GM21447 (cell line): ENCODE measurements at regions not wholly inside any gene's neighbourhood (a gene's known extent, or its start where the extent isn't known, plus 50 kb on each side); places are given as distances from the start of the nearest gene placed in this dataset.

ENCODE experiments used
- ATAC-seq: cut with Tn5 transposase; IDR thresholded peaks from one replicate; pipeline ENCODE4 v1.9.1; 2021; ENCODE audit not compliant: unreplicated experiment

DNA sequence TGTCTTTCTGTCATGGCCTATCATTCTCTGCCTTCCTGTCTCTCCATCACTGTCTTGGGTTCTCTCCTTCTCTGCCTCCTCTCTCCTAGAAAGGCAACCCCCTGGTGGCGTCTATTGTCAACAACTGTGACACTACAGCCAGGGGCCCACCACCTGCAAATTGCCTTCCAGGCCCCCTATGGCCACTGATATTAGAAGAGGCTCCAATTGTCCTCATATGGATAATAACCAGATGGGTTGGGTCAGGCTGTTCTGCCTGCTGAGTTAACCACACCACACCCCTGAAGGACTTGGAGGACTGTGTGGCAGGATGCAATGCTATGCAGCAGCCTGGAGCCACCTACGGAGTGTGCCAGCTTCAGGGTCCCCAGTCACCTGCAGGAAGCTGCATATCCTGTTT lies 665.0 kb downstream of the NTRK3 start:
- no peak for ATAC-seq

DNA sequence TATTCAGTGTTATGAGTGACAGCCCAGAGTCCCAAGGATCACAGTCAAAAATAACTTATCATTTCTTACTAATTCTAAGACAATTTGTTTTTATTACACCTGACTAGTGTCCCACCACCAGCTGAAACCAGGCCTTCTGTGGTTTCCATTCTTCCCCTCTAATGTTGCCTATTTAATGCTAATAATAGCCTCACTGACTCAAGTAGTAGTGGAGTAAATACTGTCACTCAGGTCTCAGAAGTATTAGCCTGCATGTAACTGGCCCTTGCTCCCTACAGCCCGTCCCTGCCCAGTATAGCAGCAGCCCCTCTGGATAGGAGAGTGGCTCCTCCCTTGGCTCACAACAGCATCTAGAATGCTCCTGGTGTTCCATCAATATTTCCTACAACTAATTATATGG lies 665.5 kb downstream of the NTRK3 start:
- no peak for ATAC-seq

DNA sequence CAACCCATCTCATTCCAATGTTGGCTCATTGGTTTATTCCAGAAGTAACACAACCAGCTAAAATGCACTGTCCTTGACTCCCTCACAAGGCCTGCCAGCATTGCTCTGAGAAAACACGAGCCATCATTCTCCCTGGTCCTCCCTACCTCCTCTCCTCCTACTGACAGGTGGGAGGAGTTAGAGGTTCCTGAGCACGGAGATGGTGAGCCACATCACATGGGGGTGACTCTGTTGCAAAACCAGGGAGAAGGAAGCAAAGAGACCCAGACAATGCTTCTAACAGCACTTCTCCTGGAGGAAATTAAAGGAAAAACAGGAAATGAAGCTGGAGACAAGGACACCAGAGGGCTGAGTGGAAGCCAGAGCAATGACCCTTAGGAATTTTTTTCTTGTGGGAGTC lies 667.4 kb downstream of the NTRK3 start:
- no peak for ATAC-seq

DNA sequence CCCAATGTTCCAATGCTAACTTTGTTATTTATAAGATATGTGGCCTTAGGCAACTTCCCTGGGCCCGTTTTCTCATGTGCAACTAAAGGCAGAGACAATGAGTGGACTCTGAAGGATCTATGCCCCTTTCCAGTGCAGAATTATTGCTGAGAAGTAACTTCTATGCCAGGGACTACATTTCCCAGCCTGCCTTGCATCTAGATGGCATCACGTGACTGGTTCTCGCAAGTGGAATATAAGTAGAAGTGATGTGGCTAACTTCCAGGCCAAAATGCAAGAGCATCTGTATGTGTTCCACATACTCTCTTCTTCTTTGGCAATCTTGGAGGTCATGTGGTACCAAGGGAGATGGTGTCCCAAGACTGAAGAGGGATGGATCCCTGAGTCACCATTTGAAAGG lies 674.4 kb downstream of the NTRK3 start:
- ATAC-seq: no peak

DNA sequence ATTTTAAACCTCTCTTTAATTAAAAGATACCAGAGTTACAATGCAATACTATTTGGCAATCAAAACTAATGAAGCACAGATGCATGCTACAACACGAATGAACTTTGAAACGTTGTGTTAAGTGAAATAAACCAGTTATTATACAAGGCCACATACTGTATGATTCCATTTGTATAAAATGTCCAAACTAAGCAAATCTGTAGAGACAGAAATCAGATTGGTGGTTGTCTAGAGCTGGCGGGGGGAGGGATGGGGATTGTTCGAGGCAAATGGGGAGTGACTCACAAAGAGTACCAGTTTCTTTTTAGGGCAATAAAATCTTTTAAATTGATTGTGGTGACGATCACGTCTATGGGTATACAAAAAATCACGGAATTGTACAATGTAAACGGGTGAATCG lies 677.0 kb downstream of the NTRK3 start:
- no peak for ATAC-seq

DNA sequence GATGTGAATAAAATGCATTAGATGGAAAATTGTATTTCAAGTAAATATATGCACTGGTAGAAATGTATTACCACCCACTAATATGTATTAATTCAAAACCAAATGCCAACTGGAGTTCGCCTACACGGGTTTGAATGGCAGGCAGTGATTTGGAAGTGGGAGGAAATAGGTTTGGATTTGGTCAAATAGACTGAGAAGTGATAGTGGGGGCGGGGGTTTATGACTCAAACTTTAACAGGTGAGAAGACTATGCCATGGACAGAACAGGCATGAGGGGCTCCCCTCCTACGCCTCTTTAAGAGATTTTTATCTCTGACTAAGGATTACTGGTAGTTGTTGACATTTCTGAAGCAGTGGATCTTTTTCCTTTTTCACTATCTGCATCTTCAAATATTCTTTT lies 677.8 kb downstream of the NTRK3 start:
- no peak for ATAC-seq

DNA sequence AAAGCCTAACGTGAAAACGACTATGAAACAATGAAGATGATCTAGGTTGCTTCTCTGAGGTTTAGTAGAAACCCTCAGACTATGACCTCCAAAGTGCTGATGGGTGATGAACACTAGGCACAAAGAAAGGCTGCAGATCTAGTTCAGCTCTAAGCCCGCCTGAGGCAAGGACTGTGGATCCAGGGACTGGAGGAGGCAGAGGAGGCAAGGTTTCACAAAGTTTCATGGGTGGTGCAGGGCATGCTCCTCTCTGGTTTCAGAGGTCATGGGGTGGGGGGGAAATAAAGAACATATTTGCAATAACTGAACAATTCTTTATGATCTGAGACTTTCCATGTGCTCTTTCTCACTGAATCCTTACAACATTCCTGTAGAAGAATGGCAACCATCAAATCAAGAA lies 679.2 kb downstream of the NTRK3 start:
- no peak for ATAC-seq

DNA sequence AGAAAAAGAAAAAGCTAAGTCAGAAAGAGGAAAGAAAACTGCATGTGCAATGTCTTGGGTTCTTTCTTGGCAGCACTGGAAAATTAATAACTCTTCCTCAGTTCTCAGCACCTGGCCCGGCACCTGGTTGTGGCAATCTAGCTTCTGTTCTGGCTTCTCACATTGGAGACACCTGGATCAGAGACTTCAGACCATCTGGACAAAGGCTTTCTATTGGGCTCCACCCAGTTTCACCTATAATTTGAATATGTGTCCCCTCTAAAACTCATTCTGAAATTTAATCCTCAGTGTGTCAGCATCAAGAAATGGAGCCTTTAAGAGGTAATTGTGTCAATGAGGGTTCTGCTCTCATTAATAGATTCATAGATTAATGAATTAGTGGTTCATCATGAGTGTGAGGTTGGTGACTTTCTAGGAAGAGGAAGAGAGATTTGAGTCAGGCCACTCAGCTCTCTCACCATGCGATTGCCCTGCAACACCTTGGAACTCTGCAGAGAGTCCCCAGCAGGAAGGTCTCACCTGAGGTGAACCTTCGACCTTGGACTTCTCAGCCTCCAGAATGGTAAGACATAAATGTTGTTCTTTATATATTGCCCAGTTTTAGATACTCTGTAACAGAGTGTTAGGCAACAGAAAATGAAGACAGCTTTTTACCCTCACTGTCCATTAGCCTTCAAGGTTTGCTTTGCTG lies 679.9 kb downstream of the NTRK3 start:
- ATAC-seq: no peak

DNA sequence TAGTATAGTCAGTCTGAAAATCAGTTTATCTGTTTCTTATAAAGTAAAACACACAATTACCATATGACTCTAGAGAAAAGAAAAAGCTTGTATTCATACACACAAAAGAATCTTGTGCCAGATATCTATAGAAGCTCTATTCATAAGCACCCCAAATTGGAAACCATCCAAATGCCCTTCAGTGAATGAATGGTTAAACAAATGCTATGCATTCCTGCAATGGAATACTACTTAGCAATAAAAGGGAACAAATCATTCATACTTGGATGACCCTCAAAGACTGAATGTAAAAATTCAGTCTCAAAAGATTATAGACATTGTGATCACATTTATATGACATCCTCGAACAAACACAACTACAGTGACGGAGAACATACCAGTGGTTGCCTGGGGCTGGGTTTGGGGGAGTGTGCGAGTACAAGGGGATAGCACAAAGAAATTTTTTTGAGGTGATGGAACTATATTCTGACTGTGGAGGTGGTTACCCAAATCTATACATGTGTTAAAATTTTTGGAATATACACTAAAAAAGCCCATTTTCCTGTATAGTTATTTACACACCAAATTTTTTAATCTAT lies 680.6 kb downstream of the NTRK3 start:
- no peak for ATAC-seq

DNA sequence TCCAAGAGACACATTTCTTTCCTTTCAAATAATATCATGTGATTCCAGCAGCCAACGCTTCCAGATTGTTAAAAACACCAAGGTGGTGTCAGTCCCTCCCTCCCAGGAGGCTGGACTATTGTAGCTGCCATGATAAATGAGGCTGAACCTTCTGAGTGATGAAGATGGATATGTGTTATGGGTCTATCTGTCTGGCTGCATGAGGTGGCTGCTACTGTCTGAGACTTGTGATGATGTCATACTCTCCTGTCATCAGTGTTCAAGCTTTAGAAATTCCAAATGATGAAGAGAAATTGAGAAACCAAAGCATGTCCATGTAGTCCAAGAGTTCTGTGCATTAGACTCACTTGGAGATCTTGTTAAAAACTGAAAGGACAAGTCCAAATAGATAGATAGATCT lies 683.0 kb downstream of the NTRK3 start:
- ATAC-seq: no peak

DNA sequence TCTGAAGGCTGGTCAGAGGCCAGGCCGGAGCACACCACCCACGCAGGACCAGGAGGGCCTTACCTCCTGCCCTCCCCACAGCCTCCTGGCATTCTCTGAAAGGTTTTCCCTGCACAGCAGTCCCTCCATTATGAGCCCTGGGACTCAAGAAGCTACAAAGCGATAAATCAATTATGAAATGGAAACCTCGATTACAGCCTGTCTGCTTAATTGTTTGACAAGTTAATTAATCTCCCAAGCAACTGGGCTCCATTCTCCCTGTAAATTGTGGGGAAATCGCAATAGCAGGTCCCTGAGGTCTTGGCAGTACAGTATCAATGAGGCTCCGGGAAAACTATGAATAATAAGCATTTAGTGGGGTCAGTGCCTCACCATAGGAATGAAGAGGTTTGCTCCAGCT lies 683.5 kb downstream of the NTRK3 start:
- ATAC-seq: no peak

DNA sequence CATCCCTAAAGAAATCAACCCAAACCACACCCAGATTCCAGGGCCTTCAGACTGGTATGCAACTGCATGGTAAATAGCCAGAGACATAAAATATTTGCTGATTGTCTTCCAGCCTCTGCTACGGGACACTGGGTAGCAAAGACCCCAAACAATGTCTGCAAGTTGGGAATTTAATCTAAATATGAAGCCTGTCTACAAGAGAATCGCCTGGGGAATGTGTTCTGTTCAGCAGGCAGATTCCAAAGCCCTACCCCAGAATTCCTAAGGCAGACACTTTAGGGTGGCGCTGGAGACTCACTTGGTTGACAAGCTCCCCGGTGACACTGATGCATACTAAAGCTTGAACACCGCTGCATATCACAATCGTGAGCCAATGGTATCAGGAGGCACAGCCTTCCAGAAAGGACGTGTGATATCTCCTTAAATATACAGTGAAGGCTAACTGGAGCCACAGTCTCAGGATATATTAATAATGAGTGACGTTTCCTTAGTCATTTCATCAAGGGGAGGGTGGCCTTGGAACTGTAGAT lies 684.1 kb downstream of the NTRK3 start:
- ATAC-seq: no peak

DNA sequence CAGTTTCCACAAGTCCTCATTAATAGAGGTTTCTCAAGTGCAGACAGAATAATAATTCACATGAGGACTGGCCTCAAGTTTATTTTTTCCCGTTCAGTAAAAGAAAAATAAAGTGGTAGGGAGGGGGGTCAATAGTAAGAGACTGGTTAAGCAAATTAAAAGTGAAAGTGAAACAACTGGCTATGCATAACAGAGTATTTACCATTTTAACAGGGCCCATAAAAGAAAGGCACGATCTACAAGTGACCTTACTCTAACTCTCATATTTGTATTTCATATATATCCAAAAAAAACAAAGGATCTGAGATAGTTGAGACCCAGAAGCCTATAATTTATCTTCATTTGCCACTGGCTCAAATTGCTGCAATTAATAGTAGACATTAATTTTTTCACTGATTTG lies 686.3 kb downstream of the NTRK3 start:
- no peak for ATAC-seq

DNA sequence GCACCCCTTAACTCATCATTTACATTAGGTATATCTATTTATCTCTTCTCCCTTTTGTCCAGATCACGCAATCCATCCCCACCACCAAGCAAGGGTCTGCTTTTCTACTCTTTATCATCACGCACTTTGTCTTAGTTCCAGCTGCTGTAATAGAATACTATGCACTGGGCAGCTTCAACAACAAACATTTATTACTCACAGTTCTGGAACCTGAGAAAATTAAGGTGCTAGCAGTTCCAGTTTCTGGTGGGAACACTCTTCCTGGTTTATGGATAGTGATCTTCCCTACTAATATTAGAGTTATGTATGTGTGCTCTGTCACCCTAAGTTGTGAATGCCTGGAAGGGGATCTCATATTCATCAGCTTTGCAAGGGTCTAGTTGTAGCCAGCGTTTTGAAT lies 687.0 kb downstream of the NTRK3 start:
- ATAC-seq: no peak

DNA sequence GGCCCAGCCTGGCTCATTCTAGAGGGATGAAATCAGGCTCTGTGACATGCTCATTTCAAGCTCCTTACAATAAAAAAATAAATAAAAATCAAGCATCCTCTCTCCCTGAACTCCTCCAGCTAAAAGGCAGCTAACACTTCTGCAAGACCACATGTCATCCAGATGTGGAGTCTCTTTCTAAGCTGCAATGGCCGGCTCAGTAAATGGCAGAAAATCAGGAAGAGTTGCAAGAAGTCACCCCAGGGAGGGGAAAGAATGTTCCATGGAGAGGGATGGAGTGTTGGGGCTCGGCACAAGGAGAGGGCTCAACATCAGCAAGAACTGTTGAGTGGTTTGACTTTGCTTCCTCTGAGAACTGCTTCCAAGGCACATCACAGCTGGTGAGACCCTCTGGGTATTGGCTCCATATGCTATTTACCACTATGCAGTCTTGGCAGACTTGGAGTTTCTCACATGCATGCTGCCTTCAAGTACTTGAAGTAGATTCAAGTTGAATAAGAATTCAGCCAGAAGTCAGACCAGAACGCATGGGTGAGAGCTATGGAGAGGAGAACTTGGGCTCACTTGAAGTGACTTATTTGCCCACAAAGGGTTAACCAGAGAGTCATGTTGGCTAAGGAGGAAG lies 689.0 kb downstream of the NTRK3 start:
- ATAC-seq: no peak

DNA sequence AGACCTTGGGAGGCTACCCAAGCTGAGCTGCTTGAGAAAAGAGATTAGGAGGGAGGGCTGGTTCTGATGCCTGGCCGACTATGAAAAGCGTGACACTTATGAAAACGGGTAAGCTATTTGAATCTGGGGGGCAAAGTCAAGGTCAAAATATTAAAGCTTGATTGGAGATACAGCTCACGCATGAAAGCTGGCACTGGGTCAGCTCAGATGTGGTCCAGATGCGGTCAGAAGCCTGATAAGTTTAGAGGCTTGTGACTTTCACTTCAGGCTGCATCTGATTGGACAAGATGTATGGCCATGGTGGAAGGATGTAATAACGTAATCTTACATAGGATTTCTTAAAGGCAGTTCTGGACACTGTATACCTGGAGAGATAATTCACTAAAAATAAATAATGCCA lies 690.3 kb downstream of the NTRK3 start:
- no peak for ATAC-seq

DNA sequence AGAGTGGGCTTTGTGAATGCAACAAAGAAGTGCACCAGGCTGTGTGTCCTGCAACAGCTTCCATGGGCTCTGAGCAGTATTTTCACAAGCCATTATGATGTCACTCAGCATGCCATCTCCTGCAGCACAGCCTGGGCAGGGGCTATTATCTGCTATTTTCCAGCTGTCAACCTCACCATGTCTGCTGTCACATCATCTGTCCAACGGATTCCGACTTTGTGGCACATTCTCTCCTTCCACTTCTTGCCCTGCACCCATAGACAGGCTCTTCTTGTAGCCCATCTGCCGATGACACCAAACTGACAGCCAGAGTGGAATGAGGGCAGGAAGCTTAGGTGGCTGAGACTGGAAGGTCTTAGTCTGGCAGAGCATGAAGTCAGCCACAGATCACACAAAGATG lies 691.9 kb downstream of the NTRK3 start:
- no peak for ATAC-seq

DNA sequence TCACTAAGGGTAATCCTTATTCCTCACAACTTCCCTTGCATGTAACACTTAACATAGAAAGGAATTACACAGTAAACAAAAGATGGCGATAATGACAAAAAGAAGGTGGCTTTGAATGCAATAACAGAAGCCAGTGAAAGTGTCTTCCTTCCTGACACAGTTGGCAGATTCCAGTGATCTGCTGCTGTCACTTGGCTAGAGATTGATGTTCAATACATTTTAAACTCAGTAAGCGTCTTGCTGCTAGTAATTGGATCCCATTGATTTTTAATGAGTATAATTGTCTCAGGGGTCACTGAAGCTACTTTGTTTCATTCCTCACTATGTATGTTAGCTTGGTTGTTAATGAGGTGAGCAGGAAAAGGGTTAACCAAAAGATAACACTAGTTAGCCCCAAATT lies 692.7 kb downstream of the NTRK3 start:
- no peak for ATAC-seq

DNA sequence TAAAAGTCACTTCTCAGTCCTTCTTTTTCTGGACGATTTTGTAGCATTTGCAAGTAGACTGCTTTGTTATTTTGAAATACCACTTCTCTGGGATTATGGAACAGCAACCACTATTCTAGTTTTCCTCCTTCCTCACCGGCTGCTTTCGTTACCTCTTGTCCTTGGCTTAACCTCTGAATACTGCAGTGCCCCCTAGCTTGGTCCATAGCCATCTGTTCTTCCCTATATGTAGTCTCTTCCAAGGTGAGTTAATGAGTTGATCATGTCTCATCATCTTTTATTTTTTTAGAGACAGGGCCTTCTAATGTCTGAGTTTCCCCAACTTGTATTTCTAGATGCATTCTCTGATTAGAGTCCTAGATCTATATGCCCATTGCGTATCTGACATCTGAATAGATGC lies 694.3 kb downstream of the NTRK3 start:
- ATAC-seq: no peak

DNA sequence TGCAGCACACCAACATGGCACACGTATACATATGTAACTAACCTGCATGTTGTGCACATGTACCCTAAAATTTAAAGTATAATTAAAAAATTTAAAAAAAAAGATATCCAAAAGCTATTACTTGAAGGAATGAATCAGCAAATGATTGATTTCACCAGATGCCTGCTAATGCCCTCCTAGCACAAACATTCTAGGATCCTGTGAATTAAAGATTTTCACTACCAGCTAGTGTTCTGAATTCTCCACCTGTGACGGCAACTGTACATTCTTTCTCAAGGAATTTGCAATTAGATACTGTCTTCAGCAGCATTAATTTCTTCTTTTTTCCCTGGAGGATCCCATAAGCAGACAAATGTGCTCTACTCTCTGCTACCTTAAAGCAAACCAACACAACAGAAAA lies 694.9 kb downstream of the NTRK3 start:
- ATAC-seq: no peak

DNA sequence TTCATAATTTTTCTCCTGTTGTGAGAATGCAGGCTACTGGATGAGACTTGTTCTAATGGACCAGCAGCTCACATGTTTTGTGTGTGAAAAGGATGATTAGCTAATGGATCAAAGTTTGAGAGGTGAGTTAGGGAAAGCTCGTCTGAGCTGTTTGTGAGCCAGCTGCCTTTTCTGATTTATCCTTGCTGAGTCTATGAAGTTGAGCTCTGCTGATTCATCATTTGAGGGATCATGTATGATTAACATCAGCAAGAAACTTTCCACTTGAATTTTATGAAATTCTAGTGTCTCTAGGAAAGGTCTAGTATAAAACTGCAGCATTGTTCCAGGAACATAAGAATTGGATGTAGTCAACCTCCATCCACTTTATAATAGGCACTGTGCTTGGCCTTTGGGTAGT lies 698.7 kb downstream of the NTRK3 start:
- no peak for ATAC-seq

DNA sequence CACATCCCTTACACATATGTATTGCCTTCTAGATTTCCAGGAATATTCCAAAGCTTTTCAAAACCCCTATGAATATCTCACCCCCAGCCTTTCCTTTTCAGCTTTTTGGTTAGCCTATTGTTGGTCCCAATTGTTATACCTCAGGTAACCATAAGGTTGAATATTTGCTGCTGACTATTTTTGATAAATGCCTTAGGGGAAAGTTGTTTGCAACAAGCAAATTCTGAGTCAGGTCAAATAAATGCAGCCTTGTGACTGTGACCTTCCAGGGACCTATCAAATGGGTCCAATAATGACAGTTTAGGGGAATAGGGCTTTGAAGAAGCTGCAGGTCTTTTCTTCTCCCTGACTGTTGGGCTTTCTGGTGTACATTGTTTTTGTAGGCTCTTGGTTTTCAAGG lies 699.7 kb downstream of the NTRK3 start:
- no peak for ATAC-seq

DNA sequence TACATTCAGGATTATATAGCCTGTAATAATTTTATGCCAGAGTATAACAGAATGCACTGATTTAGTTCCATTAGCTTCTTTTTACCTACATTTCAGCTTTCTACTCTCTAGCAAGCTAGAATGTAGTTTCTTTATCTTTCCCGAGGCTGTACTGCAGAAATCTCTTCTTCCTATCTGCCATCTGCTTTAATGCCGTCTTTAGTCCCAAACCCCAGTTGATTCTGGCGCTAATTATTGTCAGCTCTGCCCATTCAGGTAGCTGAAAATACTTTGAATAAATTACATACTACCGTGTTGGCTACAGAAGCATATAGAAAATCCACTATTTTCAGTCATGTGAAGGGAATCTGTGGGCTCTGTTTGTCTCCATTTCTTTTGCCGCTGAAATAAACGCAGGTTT lies 706.7 kb downstream of the NTRK3 start:
- no peak for ATAC-seq
